ENCODE measurements at regions not wholly inside any gene's neighbourhood (a gene's known extent, or its start where the extent isn't known, plus 50 kb on each side); places are given as distances from the start of the nearest gene placed in this dataset.

DNA sequence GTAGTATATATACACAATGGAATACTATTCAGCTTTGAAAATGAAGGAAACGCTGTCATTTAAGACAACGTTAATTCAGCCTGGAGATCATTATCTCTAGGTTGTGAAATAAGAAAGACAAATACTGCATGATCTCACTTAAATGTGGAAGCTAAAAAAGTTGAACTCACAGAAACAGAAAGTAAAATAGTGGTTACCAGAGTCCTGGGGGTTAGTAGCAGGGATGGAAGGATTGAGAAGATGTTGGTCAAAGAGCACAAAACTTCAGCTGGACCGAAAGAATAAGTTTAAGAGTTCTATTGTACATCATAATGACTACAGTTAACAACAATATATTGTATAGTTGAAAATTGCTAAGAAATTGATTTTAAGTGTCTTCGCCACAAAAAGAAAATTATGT, 670.3 kb downstream of the NR4A2 start:
- H3K27ac ChIP-seq, result no peak overlapping the region
- POLR2A ChIA-PET (ENCODE audit: low non-redundant PET), result no interaction called here
- TF ChIP-seq CTCF (conservative IDR thresholded peaks at IDR 0.05; ENCODE audit: low read depth), result no peak
- CTCF ChIA-PET, result no interaction called here
- DNase-seq (ENCODE audit: low spot score), result no peak

- POLR2A ChIA-PET (ENCODE audit: low non-redundant PET), result no interaction called here
- CTCF ChIA-PET, result no interaction called here
- no peak for DNase-seq (ENCODE audit: low spot score)
- no peak for TF ChIP-seq CTCF (conservative IDR thresholded peaks at IDR 0.05; ENCODE audit: low read depth)
- no peak overlapping the region for H3K27ac ChIP-seq
Measured at GRCh38 chr2:155653176-155653575, 679.3 kb downstream of the NR4A2 start.

DNA sequence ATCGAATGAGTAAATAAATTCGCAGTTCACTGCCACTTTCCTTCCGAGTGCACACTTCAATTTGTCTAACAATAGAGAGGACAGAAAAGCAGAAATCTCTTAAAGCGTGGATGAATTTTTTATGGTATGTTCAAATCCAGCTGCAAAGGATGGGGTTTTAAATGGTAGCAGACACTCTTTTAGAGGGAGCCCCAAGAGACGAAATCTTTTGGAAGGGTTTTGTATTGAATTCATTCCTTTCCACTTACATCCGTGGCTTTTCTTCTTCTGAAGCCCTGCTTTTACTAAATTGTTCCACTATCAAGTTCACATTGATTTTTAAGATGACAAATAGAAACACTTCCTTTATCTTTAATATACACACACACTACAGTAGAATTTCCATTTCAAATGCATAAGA, 680.7 kb downstream of the NR4A2 start:
- H3K27ac ChIP-seq, result no peak overlapping the region
- TF ChIP-seq CTCF (conservative IDR thresholded peaks at IDR 0.05; ENCODE audit: low read depth), result no peak
- POLR2A ChIA-PET (ENCODE audit: low non-redundant PET), result no interaction called here
- DNase-seq (ENCODE audit: low spot score), result no peak
- CTCF ChIA-PET, result interaction anchor here (0.5 kb wide), 1 partner anchor 613 kb away, joined by 5 read pairs; no protein-coding TSS in a partner anchor

DNA sequence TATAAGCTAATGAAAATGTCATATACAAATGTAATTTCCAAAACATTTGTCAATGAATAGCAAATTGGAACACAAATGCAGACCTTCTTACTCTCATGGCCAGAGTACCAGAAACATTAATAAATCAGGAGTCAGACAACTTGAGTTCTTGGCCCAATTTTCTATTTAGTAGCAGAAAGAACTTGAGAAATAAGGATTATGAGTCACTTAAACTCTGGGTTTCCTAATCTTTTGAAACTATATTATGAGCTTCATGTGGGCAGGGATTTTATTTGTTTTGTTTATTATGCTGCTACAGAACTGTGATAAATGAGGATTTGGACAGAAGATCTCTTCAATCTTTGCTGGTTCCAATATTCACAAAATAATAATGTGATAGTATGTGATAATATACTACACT, 686.7 kb downstream of the NR4A2 start:
- TF ChIP-seq CTCF (conservative IDR thresholded peaks at IDR 0.05; ENCODE audit: low read depth), result no peak
- DNase-seq (ENCODE audit: low spot score), result no peak
- ChIA-PET POLR2A (ENCODE audit: low non-redundant PET) (no interaction called here), CTCF (no interaction called here)
- no peak overlapping the region for H3K27ac ChIP-seq

DNA sequence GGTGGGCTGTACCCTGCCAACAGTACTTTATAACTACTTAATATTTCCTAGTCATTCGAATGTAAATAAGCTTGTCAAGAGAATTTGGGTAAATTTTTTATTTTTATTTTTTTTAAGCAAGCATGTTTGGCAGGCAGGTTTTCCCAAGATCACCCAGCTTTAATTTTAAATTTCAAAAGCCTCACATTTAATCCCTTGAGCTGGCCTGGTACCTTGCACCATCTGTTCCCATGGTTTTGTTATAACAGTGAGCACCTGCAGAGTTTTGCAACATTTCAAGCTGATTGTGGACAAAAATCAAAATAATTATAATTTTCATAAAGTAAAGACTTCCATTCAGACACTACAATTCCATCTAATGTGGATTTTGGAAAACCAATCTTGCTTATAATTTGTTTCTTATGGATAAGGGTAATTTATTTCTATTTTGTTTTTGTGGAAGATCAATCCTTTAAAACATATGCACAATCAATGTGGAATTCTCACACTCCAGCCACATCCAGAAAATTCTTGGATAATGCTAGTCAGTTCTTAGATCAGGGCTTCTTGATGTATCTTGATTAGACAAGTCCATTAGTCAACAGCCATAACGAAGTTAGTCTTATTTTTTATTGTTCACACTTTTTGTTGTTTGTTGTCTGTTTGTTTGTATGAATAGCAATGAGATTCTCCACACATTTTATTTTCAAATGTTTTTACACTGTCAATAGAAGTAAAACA, 689.3 kb downstream of the NR4A2 start:
- CTCF ChIA-PET, result interaction anchor here (0.7 kb wide), 1 partner anchor 1092 kb away, joined by 3 read pairs; no protein-coding TSS in a partner anchor
- no peak for DNase-seq (ENCODE audit: low spot score)
- POLR2A ChIA-PET (ENCODE audit: low non-redundant PET), result no interaction called here
- no peak overlapping the region for H3K27ac ChIP-seq
- TF ChIP-seq CTCF (conservative IDR thresholded peaks at IDR 0.05; ENCODE audit: low read depth), result no peak

GRCh38 chr2:155633887-155634570, 698.5 kb downstream of the NR4A2 start:
- no peak overlapping the region for H3K27ac ChIP-seq
- TF ChIP-seq CTCF (conservative IDR thresholded peaks at IDR 0.05; ENCODE audit: low read depth), result no peak
- ChIA-PET POLR2A (ENCODE audit: low non-redundant PET) (no interaction called here), CTCF (no interaction called here)
- DNase-seq (ENCODE audit: low spot score), result no peak

Data from RWPE1 (cell line).